ENCODE measurements at regions not wholly inside any gene's neighbourhood (a gene's known extent, or its start where the extent isn't known, plus 50 kb on each side); places are given as distances from the start of the nearest gene placed in this dataset.
"Not testable (repeated sequence)": the region's sequence is repeated elsewhere in the genome, so short reads cannot be mapped to it uniquely, and the experiment has no call there.

DNA sequence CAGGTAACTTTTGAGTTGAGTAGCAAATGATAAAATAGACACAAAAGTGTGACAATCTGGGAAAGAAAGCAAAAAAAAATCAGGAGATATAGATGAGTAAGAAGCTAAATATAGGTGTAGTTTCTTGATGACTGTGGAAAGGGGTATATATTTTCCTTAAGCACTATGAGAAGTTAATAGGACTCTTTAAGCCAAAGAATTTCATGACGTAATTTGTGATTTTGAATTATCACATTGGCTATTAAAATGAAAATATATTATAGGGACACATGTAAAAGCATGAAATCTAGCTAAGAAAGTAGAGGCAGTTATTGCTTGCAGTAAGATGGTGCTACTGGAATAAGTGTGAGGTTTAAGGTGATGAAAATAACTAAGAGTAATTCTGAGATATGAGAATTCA is 759.1 kb downstream of the KCNT2 start:
- TF ChIP-seq EP300 (IDR thresholded peaks at IDR 0.05) (no peak), POLR2A (IDR thresholded peaks at IDR 0.05) (no peak)
- TF ChIP-seq, protein P1, sequence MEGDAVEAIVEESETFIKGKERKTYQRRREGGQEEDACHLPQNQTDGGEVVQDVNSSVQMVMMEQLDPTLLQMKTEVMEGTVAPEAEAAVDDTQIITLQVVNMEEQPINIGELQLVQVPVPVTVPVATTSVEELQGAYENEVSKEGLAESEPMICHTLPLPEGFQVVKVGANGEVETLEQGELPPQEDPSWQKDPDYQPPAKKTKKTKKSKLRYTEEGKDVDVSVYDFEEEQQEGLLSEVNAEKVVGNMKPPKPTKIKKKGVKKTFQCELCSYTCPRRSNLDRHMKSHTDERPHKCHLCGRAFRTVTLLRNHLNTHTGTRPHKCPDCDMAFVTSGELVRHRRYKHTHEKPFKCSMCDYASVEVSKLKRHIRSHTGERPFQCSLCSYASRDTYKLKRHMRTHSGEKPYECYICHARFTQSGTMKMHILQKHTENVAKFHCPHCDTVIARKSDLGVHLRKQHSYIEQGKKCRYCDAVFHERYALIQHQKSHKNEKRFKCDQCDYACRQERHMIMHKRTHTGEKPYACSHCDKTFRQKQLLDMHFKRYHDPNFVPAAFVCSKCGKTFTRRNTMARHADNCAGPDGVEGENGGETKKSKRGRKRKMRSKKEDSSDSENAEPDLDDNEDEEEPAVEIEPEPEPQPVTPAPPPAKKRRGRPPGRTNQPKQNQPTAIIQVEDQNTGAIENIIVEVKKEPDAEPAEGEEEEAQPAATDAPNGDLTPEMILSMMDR (IDR thresholded peaks at IDR 0.05): no peak
- no peaks in the 10 kb centered on the region for H3K27me3 ChIP-seq
- 0 to 73% methylated on average over 1 of the region's 1 CpG for WGBS, 2 donors

DNA sequence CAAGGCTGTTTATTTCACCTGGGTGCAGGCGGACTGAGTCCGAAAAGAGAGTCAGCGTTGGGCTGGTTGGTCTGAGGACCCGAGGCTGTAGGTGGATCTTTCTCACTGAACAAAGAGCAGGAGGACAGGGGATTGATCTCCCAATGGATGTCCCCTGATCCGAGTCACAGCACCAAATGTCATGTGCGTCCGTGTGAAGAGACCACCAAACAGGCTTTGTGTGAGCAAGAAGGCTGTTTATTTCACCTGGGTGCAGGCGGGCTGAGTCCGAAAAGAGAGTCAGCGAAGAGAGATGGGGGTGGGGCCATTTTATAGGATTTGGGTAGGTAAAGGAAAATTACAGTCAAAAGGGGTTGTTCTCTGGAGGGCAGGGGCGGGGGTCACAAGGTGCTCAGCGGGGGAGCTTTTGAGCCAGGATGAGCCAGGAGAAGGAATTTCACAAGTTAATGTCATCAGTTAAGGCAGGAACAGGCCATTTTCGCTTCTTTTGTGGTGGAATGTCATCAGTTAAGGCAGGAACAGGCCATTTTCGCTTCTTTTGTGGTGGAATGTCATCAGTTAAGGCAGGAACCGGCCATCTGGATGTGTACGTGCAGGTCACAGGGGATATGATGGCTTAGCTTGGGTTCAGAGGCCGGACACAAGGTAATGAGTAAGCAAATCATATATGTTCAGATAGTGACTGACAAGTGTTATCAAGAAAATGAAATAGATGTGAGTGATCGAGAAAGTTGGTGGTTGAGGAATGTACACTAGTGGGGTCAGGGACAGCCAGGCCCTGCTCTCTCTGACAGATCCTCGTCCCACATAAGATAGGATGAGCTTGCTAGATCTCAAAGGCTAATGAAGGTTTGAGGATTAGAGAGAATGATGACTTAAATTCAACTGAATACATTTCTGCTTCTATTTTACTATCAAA is 760.0 kb downstream of the KCNT2 start:
- H3K36me3 ChIP-seq; H3K27ac ChIP-seq; H3K9me3 ChIP-seq; DNase-seq (ENCODE audit: low spot score in 2 of 2); H3K4me1 ChIP-seq; H3K27me3 ChIP-seq; H3K4me3 ChIP-seq: not testable (repeated sequence)
- WGBS, 2 donors: 59 to 60% methylated on average over 19 of the region's 19 CpGs

More for the DNA sequence above, 759.1 kb downstream of the KCNT2 start:
- no peaks in the 10 kb centered on the region for H3K36me3 ChIP-seq
- no peak overlapping the region for H3K27ac ChIP-seq
- no peak overlapping the region for H3K4me3 ChIP-seq
- H3K9me3 ChIP-seq: no peaks in the 10 kb centered on the region
- DNase-seq (ENCODE audit: low spot score in 2 of 2): no peak
- H3K4me1 ChIP-seq: no peaks in the 10 kb centered on the region

DNA sequence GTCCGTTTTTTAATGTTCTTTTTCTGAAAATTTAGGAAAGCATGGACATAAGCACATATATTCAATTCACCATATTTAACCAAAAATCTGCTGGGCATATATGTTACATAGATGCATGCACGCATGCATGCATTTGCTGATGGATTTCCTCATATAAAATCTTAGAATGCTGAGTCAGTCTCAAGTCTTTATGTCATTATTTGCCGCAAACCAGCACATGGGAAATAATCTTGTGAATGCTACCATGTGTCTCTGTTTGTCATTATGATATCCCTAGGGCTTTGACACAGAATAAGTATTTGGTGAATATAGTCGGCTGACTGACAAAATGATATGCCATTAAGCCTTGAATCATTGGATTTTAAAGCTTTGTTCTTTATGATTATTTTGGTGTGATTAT is 776.5 kb downstream of the KCNT2 start:
- 73 to 80% methylated on average over 4 of the region's 4 CpGs for WGBS, 2 donors
- DNase-seq (ENCODE audit: low spot score in 2 of 2): no peak
- Histone ChIP-seq H3K36me3 (no peaks in the 10 kb centered on the region), H3K4me3 (no peak overlapping the region), H3K4me1 (no peaks in the 10 kb centered on the region), H3K9me3 (no peaks in the 10 kb centered on the region), H3K27ac (no peak overlapping the region), H3K27me3 (no peaks in the 10 kb centered on the region)
- no peak for TF ChIP-seq POLR2A (IDR thresholded peaks at IDR 0.05)
- TF ChIP-seq, protein P1 (IDR thresholded peaks at IDR 0.05): no peak
- TF ChIP-seq EP300 (IDR thresholded peaks at IDR 0.05): no peak

DNA sequence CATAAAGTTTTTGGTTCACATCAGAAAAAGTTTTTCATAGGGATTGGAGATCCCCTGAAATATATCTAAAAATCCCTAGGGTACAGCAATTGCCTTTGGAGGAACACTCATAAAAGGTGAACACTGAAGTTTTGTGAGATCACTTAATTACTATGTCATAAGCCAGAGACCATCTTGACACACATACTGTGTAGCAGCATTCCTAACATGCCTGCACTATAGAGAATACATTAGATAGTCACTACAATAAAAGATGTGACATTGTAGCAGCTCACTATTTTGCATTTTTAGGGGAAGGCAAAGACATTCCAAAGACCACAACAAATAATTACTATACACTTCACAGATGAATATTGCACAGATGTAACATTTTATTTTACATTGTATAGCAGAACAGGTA is 779.9 kb downstream of the KCNT2 start:
- H3K27me3 ChIP-seq: no peaks in the 10 kb centered on the region
- H3K9me3 ChIP-seq: no peaks in the 10 kb centered on the region
- H3K36me3 ChIP-seq: no peaks in the 10 kb centered on the region
- H3K4me3 ChIP-seq: no peak overlapping the region
- no peak overlapping the region for H3K27ac ChIP-seq
- no peak for DNase-seq (ENCODE audit: low spot score in 2 of 2)
- no peaks in the 10 kb centered on the region for H3K4me1 ChIP-seq
- TF ChIP-seq EP300 (IDR thresholded peaks at IDR 0.05): no peak
- TF ChIP-seq, protein P1 (IDR thresholded peaks at IDR 0.05): no peak
- no peak for TF ChIP-seq POLR2A (IDR thresholded peaks at IDR 0.05)

DNA sequence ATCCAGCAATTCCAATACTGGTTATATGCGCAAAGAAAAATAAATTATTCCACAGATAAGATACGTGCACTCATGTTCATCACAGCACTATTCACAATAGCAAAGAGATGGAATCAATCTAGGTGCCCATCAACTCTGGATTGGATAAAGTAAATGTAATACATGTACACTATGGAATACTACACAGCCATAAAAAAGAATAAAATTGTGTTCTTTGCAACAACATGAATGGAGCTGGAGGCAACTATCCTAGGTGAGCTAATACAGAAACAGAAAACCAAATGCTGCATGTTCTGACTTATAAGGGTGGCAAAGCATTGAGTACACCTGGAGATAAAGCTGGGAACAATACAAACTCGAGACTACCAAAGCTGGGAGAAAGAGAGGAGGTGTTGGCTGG is 787.3 kb downstream of the KCNT2 start:
- Histone ChIP-seq H3K4me1 (no peaks in the 10 kb centered on the region), H3K27ac (no peak overlapping the region), H3K4me3 (no peak overlapping the region), H3K36me3 (no peaks in the 10 kb centered on the region), H3K9me3 (peaks cover 0 to 11% (median 3%) of the 10 kb centered on the region in 4 donors), H3K27me3 (no peaks in the 10 kb centered on the region)
- no peak for DNase-seq (ENCODE audit: low spot score in 2 of 2)
- WGBS, 2 donors: 86 to 89% methylated on average over 3 of the region's 3 CpGs
- no peak for TF ChIP-seq EP300 (IDR thresholded peaks at IDR 0.05)
- no peak for TF ChIP-seq POLR2A (IDR thresholded peaks at IDR 0.05)
- TF ChIP-seq, protein P1 (IDR thresholded peaks at IDR 0.05): no peak
